Left lung (tissue), 4 donors: ENCODE measurements at regions not wholly inside any gene's neighbourhood (a gene's known extent, or its start where the extent isn't known, plus 50 kb on each side); places are given as distances from the start of the nearest gene placed in this dataset.
A peak's percentile ranks its signal among the peaks of the same experiment; 100 is the strongest.

Experiments
- ATAC-seq: fragments of 200-7000 bp; cut with Tn5 transposase; one replicate; pipeline ENCODE4 v1.9.1; 2020; ENCODE audit warnings: moderate library complexity
- DNase-seq, 4 donors: peaks; one replicate each; pipeline ENCODE4 v3.0.0-alpha.2; 2013 to 2020
- H3K27ac ChIP-seq, 2 donors: fragments of 200-600 bp; sonication (generic) in 1 of 2; one replicate each; pipeline versions ENCODE4 v1.5.0 to v1.8.0; 2020 to 2021
- H3K27me3 ChIP-seq, 2 donors: fragments of 200-600 bp; sonication (generic) in 1 of 2; one replicate each; pipeline versions ENCODE4 v1.5.0 to v1.8.0; 2020 to 2021
- H3K36me3 ChIP-seq, 2 donors: fragments of 200-600 bp; sonication (generic) in 1 of 2; one replicate each; pipeline versions ENCODE4 v1.5.0 to v1.8.0; 2020 to 2021
- H3K4me1 ChIP-seq, 2 donors: fragments of 200-600 bp; one replicate each; pipeline ENCODE4 v1.8.0; 2021
- H3K4me3 ChIP-seq, 2 donors: fragments of 200-600 bp; sonication (generic) in 1 of 2; one replicate each; pipeline versions ENCODE4 v1.5.0 to v1.8.0; 2020 to 2021; ENCODE audit warnings: mild to moderate bottlenecking in 1 of 2
- H3K9me3 ChIP-seq, 2 donors: fragments of 200-600 bp; sonication (generic) in 1 of 2; one replicate each; pipeline versions ENCODE4 v1.5.0 to v1.8.0; 2020 to 2021
- intact Hi-C, 2 donors: fragments of 100-400 bp; cut with DNase I; formaldehyde crosslinking; loops; one replicate each; pipeline versions ENCODE4 v1.11.2 to v1.14.2; 2022
- TF ChIP-seq, protein P1 (sequence below), 2 donors: fragments of 200-600 bp; sonication (generic) in 1 of 2; IDR thresholded peaks; one replicate each; pipeline versions ENCODE4 v1.5.0 to v1.8.0; 2021; ENCODE audit warnings: antibody characterized with exemption in 2 of 2
- donor health status: DM: no; HTN: yes; CAD: no.
- donor health status: DM: no; HTN: no; CAD: no.

DNA sequence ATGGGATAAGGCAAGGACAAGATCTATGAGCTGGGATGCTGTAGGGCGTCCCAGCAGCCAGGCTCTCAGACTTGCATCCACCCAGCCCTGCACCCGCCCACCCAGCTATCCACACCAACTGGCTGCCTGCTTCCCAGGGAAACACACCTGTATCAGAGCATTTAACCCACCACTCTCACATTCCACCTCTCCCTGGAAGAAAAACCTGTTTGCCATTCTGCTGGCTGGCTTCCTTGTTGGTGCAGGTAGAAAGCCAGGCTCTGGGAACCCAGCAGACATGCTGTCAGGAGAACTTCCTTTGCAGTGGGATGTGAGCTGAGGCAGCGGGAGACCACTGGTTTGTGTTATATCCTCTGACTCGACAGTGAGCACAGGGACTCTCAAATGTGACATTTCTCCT, 67.0 kb downstream of the FAM241B start:
- Histone ChIP-seq H3K9me3 (no peaks in the 10 kb centered on the region), H3K4me1 (no peaks in the 10 kb centered on the region), H3K27ac (no peak overlapping the region), H3K27me3 (no peaks in the 10 kb centered on the region), H3K36me3 (no peaks in the 10 kb centered on the region), H3K4me3 (no peak overlapping the region)
- no peak for ATAC-seq
- intact Hi-C loops: no loop called here
- DNase-seq: no peak
- TF ChIP-seq, protein P1, sequence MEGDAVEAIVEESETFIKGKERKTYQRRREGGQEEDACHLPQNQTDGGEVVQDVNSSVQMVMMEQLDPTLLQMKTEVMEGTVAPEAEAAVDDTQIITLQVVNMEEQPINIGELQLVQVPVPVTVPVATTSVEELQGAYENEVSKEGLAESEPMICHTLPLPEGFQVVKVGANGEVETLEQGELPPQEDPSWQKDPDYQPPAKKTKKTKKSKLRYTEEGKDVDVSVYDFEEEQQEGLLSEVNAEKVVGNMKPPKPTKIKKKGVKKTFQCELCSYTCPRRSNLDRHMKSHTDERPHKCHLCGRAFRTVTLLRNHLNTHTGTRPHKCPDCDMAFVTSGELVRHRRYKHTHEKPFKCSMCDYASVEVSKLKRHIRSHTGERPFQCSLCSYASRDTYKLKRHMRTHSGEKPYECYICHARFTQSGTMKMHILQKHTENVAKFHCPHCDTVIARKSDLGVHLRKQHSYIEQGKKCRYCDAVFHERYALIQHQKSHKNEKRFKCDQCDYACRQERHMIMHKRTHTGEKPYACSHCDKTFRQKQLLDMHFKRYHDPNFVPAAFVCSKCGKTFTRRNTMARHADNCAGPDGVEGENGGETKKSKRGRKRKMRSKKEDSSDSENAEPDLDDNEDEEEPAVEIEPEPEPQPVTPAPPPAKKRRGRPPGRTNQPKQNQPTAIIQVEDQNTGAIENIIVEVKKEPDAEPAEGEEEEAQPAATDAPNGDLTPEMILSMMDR (IDR thresholded peaks at IDR 0.05): no peak

DNA sequence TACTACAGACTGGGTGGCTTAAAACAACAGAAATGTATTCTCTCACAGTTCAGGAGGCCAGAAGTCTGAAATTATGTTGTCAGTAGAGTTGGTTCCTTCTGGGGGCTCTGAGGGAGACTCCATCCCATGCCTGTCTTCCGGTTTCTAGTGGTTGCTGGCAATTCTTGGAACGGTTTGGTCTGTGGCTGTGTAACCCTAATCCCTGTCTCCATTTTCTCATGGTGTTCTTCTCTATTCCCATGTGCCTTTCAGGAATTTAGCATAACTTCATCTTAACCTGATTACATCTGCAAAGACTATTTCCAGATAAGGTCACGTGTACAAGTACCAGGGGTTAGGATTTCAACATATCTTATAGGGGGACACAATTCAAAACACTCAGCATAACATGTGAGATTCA, 73.2 kb downstream of the FAM241B start:
- H3K4me3 ChIP-seq: no peak overlapping the region
- no peaks in the 10 kb centered on the region for H3K36me3 ChIP-seq
- H3K4me1 ChIP-seq: no peaks in the 10 kb centered on the region
- intact Hi-C loops: no loop called here
- ATAC-seq (peak; percentile 12), DNase-seq (no peak)
- peaks cover 0 to 14% of the 10 kb centered on the region in 2 donors for H3K9me3 ChIP-seq
- H3K27me3 ChIP-seq: no peaks in the 10 kb centered on the region
- TF ChIP-seq, protein P1 (IDR thresholded peaks at IDR 0.05): no peak
- H3K27ac ChIP-seq: peak overlapping the region; percentile 30 to 48

DNA sequence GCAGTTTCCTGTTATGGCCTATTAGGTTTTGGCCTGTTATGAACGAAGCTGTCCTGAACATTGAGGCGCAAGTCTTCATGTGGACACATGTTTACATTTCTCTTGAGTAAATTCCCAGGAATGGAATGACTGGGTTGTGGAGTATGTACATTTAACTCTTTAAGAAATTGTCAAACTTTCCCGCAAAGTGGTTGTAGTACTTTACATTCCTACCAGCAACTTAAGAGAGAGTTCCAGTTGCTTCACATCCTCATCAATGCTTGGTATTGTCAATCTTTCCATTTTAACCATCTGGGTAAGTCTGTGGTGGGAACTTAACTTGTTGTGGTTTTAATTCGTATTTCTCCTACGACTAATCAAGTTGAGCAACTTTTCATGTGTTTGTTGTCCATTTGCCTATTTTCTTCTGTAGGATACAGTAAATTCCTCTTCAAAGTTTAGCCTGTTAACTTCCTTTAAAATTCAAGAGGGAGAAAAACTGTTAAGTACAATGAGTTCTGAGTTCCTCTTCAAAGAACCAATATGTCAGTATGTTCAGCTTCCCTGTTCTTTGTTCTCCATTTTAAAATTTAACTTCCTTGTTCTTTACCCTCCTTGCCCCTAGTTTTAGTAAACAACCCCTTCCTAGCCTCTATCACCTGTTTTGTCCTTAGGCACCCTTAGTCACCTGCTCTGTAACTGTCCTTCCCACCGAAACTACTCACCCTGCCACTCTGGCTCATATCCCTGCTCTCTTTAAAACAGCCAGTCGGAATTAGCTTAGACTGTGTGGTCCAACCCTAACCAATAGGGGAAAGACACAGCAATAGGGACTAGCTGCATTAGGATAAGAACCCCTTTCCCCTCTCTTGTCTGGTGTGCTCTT, 74.0 kb downstream of the FAM241B start:
- intact Hi-C loops: no loop called here
- DNase-seq: no peak
- ATAC-seq: peak; percentile 92
- no peaks in the 10 kb centered on the region for H3K27me3 ChIP-seq
- no peaks in the 10 kb centered on the region for H3K4me1 ChIP-seq
- no peak overlapping the region for H3K4me3 ChIP-seq
- H3K27ac ChIP-seq: peak overlapping the region; percentile 30 to 48
- no peaks in the 10 kb centered on the region for H3K36me3 ChIP-seq
- TF ChIP-seq, protein P1 (IDR thresholded peaks at IDR 0.05): no peak
- H3K9me3 ChIP-seq: peaks cover 0 to 14% of the 10 kb centered on the region in 2 donors

DNA sequence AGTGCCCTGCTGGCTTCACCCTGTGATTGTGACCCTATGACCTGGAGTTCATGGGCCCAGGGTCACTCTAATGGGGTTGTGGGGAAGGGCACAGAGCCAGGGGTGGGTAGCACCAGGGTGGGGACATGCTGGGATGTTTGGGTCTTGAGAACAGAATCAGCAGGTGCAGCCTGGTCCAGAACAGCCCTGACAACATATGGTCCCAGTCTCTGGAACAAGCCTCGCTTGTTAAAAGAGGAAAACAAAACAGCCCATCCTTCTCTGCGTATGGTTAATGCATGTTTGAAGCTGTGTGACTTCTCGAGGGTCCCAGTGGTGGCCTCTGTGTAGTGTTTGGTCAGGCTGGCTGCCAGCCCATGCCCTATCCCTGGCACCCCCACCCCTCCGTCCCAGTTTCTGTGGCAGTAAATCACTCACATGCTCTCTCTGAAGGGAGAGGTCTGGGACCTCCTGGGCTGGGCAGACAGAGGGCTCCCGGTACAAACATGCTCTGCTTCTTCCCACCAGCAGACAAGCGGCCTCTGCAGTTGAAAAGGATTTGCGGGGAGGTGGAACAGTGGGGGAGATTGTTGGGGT, 79.4 kb downstream of the FAM241B start:
- Histone ChIP-seq H3K4me3 (no peak overlapping the region), H3K27me3 (no peaks in the 10 kb centered on the region), H3K36me3 (no peaks in the 10 kb centered on the region), H3K27ac (no peak overlapping the region), H3K4me1 (no peaks in the 10 kb centered on the region), H3K9me3 (peaks cover 0 to 9% of the 10 kb centered on the region in 2 donors)
- no peak for ATAC-seq
- TF ChIP-seq, protein P1 (IDR thresholded peaks at IDR 0.05): no peak
- DNase-seq: no peak
- intact Hi-C loops: no loop called here
